HPDE6-E6E7 (cell line): ENCODE measurements at regions not wholly inside any gene's neighbourhood (a gene's known extent, or its start where the extent isn't known, plus 50 kb on each side); places are given as distances from the start of the nearest gene placed in this dataset.

ENCODE experiments used
- DNase-seq: peaks from one replicate; pipeline ENCODE4 v3.0.0; 2011; ENCODE audit warnings: missing footprints; ENCODE audit errors: extremely low spot score

DNA sequence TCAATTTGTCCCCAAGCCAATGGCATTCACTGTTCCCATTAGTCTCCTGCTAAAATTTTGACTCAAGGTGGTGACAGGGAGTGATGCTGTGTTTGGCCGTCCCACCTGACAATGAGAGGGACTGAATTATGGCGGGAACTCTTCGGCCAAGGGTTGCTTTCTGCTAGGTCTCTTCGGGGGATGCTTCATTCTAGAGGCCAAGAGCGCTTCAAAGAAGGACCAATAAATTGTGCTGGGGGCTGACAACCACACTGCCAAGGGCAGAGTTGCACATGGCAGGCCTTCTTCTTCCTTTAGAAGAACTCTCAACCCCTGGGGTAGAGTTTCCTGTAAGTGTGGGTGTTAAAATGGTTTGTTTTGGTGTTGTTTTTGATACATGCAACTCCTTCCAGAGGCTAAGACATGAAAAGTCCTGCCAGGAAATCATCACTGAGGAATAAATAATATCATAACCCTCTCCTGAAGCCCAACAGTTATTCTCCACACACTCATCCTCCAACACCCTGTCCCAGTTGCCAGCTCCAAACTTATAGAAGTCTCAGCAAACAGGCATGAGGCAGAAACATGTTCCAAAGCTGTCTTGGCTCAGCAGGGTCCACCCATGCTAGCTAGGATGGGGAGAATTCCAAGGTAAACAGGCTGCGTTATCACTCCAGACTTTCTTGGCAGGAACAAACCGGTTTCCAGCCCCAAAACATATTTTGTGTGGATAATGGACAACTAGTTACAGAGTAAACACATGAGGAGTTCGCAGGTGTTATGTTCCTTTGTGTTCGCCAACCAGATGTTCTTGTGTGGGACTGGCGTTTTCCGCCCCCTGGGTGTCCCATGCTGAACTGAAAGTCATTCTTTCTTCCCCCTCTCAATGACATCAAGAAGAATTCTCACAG is 396.7 kb upstream of the RGMA start:
- DNase-seq = no peak

DNA sequence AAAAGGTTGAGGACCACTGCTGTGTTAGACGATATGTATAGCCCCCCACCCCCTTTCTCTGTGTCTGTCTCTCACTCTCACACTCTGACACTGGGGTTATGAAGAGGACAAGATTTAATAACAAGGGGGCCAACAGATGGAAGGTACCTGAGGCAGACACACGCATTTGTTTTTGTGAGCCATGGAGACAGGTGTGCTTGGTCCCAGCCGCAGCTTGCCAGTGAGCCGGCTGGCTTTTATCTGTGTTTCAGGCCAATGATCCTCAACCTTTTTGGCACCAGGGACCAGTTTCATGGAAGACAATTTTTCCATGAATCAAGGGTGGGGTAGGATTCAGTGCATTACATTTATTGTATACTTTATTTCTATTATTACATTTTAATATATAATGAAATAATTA is 394.9 kb upstream of the RGMA start:
- DNase-seq = no peak

DNA sequence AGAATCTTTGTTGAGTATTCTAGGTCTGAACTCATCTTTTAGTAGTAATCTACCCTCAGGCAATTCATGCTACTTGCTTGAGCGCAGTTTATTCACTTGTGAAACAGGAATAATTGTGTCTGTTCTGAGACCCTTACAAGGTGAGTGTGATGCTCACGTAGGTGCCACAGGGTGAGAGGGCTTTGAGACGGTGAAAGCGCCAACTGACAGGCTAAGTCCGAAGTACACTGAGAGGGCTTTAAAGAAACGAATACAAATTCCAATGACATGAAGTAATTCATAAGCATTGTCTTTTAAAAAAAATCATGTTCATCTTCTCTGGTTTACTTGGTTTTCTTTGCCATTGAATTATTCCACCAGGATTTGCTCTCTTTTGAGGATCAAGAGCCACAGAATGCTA is 393.7 kb upstream of the RGMA start:
- DNase-seq = no peak

DNA sequence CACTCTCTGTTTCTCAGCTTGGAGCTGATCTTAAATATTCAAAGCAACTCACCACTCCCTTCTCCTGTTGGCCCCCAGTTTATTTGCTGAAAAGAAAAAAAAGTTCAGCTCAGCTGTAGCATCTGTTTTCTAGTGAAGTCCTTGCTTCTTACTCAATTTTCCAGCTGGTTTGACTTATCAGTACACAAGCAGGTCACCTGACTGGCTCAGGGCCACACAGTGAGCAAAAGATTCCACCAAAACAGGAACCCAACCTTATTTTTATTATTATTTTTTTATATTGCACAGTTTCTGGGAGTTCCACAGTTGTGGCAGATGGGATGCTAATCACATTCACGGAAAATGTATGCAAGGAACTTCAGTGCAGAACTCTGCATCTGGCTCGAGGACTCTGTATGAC is 390.7 kb upstream of the RGMA start:
- no peak for DNase-seq

DNA sequence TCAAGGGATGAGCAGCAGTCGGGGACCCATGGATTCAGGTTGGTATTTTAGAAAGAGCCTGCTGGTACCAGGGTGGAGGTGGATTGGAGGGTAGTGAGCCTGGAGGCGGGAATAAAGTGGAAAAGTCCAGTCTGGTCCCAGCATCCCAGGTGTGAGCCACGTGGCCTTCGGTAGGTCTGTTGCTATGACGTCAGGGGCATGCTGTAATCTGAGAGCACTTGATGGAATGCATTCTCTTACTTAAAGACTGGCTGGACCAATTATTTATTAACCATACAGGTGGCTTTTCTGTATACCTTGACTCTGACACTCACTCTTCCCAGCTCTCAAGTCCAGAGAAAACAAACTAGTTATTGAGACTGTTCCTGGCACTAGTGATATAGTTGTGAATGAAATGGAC is 389.9 kb upstream of the RGMA start:
- DNase-seq = no peak

DNA sequence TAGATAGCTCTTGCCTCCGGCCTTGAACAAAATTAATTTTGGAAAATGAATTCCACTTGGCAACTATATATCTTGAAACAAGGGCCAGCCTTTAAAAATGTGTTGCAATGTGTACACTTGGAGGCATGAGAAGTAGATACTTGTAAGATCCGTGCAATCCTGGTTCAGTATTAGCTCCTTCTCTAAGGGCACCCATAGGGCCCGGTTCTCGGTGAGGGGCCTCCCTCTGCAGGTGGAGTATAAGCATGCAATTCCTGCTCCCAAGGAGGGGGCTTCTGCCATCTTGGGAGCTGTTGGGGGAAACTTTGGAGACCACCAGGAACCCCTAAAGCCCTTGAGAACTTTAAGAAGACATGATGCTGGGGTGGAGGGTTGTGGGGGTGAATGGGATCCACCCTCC is 388.7 kb upstream of the RGMA start:
- DNase-seq = no peak

DNA sequence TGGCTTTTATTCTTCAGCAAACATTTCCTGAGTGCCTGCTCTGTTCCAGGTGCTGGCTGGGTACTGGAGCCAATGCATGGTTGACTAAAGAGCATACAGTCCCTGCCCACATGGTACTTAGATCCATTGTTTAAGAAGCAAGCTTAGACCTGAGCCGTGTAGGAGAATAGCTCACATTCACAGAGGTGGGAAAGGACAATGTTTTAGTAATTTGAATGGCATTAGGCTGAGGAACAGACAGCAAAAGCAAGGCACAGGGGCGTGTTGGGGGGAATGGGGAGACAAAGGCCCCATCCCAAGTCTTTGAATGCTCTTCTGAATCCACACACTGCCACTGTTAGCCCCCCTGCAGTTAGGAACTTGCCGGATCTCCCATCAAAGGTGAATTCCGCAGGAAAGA is 388.2 kb upstream of the RGMA start:
- DNase-seq = no peak

DNA sequence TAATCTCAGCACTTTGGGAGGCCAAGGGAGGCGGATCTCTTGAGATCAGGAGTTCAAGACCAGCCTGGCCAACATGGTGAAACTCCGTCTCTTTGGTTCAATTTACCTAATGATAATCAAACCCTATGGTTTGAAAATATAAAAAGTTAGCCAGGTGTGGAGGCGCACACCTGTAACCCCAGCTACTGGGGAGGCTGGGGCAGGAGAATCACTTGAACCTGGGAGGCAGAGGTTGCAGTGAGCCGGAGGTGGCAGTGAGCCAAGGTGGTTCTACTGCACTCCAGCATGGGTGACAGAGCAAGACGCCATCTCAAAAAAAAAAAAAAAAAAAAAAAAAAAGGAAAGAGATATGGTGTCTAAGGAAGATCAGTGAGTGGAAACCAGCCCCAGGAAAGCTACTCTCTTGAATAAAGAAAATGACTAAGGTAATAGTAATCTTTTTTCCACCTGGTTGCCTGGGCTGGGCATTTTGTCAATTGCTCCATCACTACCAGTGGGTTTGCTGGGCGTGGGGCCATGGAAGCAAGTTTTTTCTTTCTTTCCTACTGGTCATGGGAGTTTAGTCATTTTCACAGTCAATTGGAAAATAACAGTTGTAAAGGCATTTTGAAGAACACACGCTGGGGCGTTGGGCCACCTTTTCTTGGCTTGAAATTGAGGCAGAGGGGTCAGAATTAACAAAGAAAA is 387.6 kb upstream of the RGMA start:
- DNase-seq = no peak

DNA sequence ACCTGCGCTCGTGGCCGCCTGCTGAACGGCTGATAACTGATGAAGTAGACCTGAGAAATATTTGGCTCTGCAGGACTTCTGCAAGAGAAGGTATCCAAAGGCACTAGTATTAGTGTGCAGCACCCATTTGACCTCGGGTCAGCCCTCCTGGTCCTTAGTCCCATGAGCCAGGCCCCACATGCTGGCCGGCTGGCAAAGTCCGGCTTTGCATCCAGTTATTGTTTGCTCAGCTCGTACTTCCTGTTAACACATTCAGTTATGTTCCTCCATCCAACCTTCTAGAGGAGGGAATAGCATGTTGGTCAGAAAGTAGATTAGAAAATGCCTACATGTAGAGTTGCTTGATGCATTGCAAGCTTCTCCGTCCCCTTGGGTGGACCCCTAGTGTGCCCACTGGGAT is 385.7 kb upstream of the RGMA start:
- no peak for DNase-seq

DNA sequence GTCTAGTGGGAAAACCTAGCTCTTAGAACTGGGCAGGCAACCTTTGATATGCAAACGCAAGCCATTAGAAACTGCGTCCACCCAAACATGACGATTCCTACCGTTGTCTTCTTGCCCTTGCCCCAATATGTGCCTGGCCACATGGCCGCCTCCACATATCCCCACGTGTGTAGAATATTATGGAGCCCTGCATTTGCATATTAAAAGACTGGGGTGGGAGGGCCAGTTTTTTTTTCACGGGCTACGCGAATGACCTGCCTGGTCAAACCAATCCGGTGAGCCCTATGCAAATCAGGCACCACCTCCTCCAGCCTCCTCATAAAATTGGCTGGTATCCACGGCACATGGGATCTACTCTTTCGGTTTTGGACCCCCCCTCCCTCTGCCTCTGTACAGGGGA is 381.0 kb upstream of the RGMA start:
- DNase-seq = no peak

DNA sequence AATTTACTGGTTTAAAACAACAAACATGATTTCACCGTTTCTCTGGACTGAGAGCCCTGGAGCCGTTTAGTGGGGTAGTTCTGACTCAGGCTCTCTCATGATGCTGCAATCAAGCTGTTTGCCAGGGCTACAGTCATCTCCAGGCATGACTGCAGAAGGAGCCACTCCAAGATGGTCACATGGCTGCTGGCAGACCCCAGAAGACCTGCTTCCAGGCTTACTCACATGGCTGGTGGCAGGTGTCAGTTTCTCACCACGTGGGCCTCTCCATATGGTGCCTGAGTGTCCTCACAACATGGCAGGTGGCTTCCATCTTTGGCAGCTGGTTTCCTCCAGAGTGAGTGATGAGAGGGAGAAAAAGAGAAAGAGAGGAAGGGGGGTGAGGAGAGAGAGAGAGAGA is 378.3 kb upstream of the RGMA start:
- peak; percentile 17 for DNase-seq

DNA sequence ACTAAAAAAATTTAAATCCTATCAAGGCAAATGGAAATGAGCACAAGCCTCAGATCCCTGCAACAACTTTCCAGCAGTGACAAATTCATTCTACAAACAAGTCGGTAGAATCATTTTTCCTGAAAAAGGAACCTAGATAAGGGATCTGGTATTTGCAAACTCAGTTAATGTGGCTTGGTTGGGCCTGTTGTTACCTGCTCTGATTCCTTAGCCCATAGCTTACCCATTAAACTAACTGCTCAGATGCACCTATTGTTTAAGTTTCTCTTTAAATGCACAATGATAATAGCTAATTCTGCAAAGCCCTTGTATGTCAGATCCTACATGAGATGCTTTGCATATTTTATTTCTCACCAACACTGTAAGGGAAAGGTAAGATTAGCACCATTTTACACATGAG is 377.4 kb upstream of the RGMA start:
- peak; percentile 20 for DNase-seq

DNA sequence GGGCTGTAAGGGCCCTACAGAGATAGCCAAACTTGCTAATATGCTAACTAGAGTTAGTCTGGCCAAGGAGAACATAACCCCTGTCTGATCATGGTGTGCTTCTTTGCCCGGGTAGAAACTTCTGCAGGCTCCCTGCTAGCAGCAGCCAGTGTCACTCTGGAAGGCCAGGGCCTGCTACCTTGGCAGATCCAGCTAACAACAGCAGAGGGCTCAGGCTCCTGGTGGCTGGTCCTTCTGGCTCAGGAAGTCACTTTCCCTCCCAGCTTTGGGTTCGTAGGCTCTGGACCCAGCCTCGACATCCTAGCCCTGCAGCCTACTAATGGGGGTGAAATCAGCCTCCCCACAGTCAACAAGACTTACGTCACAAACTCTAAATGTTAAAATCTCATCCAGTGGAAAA is 373.7 kb upstream of the RGMA start:
- no peak for DNase-seq

DNA sequence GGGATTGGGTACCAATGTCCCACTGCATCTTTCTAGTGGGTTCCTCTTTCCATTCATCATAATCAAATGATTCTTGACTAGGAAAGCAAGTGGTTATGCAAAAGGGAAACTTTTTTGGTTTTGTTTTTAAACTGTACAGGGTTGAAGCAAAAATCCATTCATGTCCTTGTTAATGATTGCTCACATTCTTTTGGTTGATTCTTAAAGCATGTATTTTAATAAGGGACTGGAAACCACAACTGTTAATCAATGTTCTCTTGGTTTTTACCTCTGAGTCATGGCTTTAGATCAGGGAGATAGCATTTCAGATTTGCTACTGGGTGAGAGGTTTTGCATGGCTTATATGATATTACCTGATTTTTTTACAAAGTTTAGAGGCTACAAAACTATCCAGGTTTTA is 371.7 kb upstream of the RGMA start:
- no peak for DNase-seq

DNA sequence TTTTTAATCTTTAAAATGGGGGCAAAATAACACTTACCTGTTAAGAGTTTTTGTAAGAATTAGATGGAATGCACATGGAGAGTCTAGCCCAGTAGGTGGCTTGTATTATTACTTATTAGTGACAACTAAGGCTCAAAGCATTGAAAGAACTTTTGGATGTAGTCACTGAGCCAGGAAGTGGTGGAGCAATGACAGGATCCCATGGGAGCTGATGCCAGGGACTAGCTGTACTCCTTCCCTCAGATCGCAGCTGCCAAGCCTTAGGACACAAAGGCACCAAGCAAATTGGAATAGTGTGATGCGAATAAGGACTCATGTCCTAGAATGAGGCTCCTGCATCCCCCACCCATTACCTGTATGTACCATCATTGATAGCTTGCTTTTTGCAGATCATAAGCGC is 370.4 kb upstream of the RGMA start:
- DNase-seq = no peak

DNA sequence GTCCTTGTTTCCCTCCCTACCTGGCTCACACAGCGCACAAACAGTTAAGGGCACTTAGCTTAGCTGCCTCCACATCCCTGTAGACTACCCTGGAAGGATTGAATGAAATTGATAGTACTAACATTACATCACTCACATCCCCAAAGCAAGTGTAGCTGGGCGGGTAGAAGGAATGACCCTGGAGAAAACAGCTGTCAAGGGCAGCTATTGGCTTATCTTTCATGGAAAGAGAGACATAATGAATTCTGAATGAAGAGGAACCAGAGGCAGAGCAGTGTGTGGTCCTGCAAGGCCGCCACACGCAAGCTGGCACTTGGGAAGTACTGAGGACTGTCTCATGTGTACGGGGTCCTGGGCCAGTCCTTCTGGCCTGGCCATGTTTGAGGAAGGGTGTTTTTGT is 369.6 kb upstream of the RGMA start:
- no peak for DNase-seq

DNA sequence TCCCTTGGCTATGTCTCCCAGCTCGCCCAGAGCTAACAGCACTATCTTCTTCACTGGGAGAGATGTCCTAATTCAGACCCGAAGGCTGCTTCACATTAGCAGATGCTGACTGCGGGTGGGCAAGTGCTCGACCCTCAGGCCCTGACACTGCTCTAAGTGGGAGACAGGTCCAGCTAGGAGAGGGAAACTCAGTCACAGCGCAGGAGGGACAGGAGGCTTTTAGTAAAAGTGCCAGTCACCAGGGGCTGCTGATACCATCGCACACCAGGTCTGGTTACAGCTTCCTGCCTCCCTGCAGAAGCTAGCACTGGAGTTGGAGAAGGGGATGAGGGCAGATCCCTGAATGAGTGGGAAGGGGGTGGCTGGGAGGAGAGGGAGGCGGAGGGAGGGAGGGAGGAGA is 365.8 kb upstream of the RGMA start:
- DNase-seq = no peak

DNA sequence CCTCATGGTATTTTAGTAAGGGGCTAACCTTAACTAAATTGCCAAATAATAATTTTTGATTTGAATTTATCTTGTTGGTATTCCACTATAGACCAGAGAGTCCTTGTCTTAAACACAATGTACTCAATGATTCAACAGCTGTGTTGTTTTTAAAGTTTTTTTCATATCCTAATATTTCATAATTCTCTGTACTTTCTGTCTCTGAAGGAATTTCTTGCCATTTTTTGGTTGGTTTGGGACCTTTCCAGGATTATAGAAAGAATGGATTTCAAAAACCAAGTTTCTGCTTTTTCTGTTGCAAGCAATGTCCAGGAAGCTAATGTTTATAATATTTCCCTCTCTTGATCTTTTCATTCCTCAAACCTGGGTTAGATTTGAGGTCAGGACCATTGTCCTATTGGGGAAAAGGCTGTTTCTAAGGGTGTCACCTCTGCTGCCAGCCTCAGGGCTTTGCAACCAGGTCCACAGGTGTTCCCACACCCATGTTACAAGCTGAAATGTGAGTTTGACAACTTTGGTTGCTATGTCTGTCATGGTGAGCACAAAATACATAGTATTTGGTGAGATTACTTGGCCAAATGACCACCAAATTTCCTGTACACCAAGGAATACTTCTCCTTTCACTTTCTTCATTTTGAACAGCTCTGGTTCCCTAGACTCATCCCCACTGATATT is 363.7 kb upstream of the RGMA start:
- no peak for DNase-seq

DNA sequence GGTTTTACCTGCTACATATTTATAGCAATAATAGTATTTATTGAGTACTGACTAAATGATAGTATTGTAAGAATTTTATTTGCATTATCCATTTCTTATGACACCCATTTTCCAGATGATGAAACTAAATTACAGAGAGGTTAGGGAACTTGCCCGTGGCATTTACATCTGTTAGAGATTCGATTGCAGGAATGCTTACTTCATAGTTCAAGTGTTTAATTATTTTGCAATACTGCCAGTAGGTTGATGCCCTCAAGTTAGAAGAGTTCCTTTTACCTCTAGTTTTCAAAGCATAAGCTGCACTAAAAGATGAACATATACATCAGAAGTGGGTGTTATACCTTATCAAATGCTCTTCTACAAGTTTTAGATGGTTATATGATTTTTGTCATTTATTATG is 362.8 kb upstream of the RGMA start:
- DNase-seq = no peak

DNA sequence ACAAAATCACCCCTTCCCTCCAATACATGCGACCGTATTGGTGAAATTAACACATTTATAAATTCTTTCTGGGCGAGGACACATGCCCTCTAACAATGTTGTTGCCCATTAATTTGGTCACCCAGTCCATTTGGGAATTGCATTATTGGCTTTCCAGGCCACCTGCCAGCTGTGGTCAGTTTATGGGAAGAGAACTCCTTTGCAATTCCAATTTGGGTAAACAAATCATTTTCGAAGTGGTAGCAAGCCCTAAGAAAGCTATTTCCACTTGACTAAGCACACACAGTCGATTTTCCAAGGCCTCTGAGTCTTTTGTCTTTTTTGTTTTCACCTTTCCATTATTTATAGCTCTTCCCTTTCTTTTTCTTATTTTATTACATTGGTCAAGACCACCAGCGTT is 362.3 kb upstream of the RGMA start:
- DNase-seq = no peak

DNA sequence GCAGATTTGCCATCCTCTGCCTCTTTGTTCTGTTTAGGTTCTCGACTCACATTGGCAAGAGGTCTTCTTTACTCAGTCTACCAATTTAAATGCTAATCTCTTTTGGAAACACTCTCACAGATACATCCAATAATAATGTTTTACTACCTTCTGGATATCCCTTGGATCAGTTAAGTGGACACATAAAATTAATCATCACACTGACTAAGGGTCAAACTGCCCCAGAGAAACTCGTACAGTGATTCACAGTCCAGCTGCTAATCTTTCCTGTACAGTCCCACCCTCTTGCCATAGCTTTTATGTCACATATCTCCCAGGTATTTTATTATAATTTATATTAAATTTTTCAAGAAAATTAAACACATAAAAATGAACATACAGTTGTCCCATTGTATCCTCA is 360.8 kb upstream of the RGMA start:
- no peak for DNase-seq

DNA sequence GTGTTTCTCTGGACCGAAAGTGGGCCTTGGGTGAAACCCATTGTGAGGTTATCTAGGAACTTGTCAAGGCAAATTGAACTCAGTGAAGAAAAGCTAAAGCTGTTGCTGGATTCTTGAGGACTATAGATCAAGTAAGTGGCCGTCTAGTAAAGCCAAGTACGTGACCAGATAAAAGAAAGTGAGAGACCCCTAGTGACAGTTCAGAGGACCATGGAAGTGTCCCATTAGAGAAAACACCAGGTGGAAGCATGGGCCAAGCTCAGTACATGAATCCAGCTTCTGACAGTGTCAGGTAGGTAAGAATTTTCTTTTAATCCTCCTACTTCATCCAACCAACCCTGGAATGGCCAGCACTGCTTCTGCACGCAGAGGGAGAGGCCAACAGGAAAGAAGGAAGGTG is 349.3 kb upstream of the RGMA start:
- no peak for DNase-seq

DNA sequence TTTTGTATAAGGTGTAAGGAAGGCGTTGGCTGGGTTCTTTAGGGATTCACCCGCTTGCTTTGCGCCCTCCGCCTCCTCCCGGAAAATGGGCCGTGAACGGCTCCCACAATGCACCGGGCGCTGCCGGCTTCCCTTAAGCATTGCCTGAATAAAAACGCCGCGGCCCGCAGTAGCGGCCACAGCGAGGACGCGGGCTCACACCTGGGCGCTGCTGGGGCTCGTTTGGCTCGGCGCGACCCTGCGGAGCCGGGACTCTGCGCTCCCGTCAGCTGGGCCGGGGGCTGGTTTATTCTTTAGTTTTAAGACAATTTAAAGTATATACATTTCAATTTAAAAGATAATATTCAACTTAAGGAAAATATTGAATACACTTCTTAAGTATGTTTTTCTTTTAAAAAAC is 343.5 kb upstream of the RGMA start:
- no peak for DNase-seq
